Fibroblast of upper back skin (primary cell): ENCODE measurements at regions not wholly inside any gene's neighbourhood (a gene's known extent, or its start where the extent isn't known, plus 50 kb on each side); places are given as distances from the start of the nearest gene placed in this dataset.
"Not testable (repeated sequence)": the region's sequence is repeated elsewhere in the genome, so short reads cannot be mapped to it uniquely, and the experiment has no call there.

Experiments used
- DNase-seq: peaks from one replicate; pipeline ENCODE4 v3.0.0-alpha.2; 2013

GRCh38 chr2:167335541-167335992 lies 447.3 kb downstream of the XIRP2 start:
- DNase-seq: peak; percentile 33

GRCh38 chr2:167334146-167334742 lies 446.0 kb downstream of the XIRP2 start:
- no peak for DNase-seq

GRCh38 chr2:167333245-167333644 lies 445.0 kb downstream of the XIRP2 start:
- no peak for DNase-seq

- no peak for DNase-seq
Measured at GRCh38 chr2:167332358-167332757, 444.1 kb downstream of the XIRP2 start.

GRCh38 chr2:167331636-167332232 lies 443.5 kb downstream of the XIRP2 start:
- no peak for DNase-seq

- DNase-seq: not testable (repeated sequence)
Measured at GRCh38 chr2:167328808-167329207, 440.5 kb downstream of the XIRP2 start.

- no peak for DNase-seq
Measured at GRCh38 chr2:167322795-167323194, 434.5 kb downstream of the XIRP2 start.

GRCh38 chr2:167318581-167318980 lies 430.3 kb downstream of the XIRP2 start:
- DNase-seq: no peak

GRCh38 chr2:167310442-167310841 lies 422.2 kb downstream of the XIRP2 start:
- DNase-seq: no peak
